Endodermal cell (in vitro differentiated cells): ENCODE measurements at regions not wholly inside any gene's neighbourhood (a gene's known extent, or its start where the extent isn't known, plus 50 kb on each side); places are given as distances from the start of the nearest gene placed in this dataset.

Experiments
- DNase-seq: peaks from one replicate; pipeline ENCODE4 v3.0.0-alpha.2; 2017
- H3K27ac ChIP-seq: 2 replicates; pipeline ENCODE4 v1.5.1; 2013; ENCODE audit warnings: mild to moderate bottlenecking, low read depth, low read length, moderate library complexity
- H3K27me3 ChIP-seq: 2 replicates; pipeline ENCODE4 v1.6.1; 2013; ENCODE audit warnings: mild to moderate bottlenecking, low read length, moderate library complexity; ENCODE audit not compliant: insufficient read depth, control insufficient read depth, poor library complexity, severe bottlenecking
- H3K36me3 ChIP-seq: 2 replicates; pipeline ENCODE4 v1.7.0; 2013; ENCODE audit warnings: mild to moderate bottlenecking, low read length, moderate library complexity; ENCODE audit not compliant: control insufficient read depth, insufficient read depth
- H3K4me1 ChIP-seq: one replicate; pipeline ENCODE4 v1.7.0; 2013; ENCODE audit warnings: low read length; ENCODE audit not compliant: control insufficient read depth, insufficient read depth
- H3K4me3 ChIP-seq: 2 replicates; pipeline ENCODE4 v1.5.1; 2013; ENCODE audit warnings: mild to moderate bottlenecking, low read length, moderate library complexity
- H3K9ac ChIP-seq: 2 replicates; pipeline ENCODE4 v1.6.1; 2013; ENCODE audit warnings: mild to moderate bottlenecking, low read length, moderate library complexity; ENCODE audit not compliant: poor library complexity, severe bottlenecking; ENCODE audit errors: extremely low read depth
- H3K9me3 ChIP-seq: 2 replicates; pipeline ENCODE4 v1.6.1; 2013; ENCODE audit warnings: mild to moderate bottlenecking, low read length, moderate library complexity; ENCODE audit not compliant: control insufficient read depth
- H3K27ac Mint-ChIP-seq: 2 replicates; pipeline ENCODE4 v1.8.0; 2020; ENCODE audit warnings: mixed read lengths
- H3K27me3 Mint-ChIP-seq: 2 replicates; pipeline ENCODE4 v1.8.0; 2021; ENCODE audit warnings: mild to moderate bottlenecking, mixed read lengths; ENCODE audit not compliant: insufficient read depth
- H3K36me3 Mint-ChIP-seq: 2 replicates; pipeline ENCODE4 v1.8.0; 2020; ENCODE audit warnings: low read depth, mixed read lengths
- H3K4me1 Mint-ChIP-seq: 2 replicates; pipeline ENCODE4 v1.8.0; 2020; ENCODE audit warnings: mixed read lengths
- H3K4me3 Mint-ChIP-seq: 2 replicates; pipeline ENCODE4 v1.8.0; 2020; ENCODE audit warnings: mild to moderate bottlenecking, moderate library complexity, mixed read lengths
- H3K9me3 Mint-ChIP-seq: 2 replicates; pipeline ENCODE4 v1.8.0; 2020; ENCODE audit warnings: mild to moderate bottlenecking, mixed read lengths
- WGBS, 2 experiments: methylation state at CpG; one replicate each; pipeline versions ENCODE4 v1.1.5 to v1.1.7; 2013; ENCODE audit warnings: missing lambda C conversion rate in 2 of 2, mixed read lengths in 1 of 2; ENCODE audit not compliant: insufficient coverage in 1 of 2, insufficient read length in 1 of 2; 5-methylcytosine and 5-hydroxymethylcytosine counted together
- TF ChIP-seq, protein P1 (sequence below): fragments of 200-600 bp; sonication (generic); conservative IDR thresholded peaks from 2 replicates; pipeline ENCODE4 v1.5.0; 2021; ENCODE audit warnings: antibody characterized with exemption, mild to moderate bottlenecking

DNA sequence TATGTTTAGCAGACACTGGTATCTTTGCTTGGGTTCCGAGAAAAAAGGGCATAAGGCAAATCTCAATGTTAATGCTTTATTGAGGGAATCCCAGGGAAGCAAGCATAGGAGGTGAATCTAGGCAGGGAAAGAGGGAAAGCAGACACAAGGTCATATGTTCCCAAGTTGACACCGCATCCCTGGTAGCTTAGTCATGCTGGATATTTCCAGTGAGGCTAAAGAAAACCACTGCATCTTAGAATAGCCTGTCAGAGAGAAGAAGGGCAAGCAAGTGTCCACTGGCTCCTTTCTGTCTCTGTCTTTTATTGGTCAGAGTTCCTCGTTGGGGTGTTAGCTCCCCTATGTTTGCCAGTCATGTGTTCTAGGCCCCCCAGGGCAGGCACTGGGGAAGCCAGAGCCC lies 104.7 kb downstream of the NKX6-1 start:
- no peaks in the 10 kb centered on the region for H3K27me3 Mint-ChIP-seq
- no peaks in the 10 kb centered on the region for H3K36me3 ChIP-seq
- no peak for DNase-seq
- H3K4me1 ChIP-seq: no peaks in the 10 kb centered on the region
- 88 to 90% methylated on average over 3 of the region's 3 CpGs for WGBS, 2 experiments
- H3K27ac Mint-ChIP-seq: no peak overlapping the region
- no peaks in the 10 kb centered on the region for H3K27me3 ChIP-seq
- H3K9ac ChIP-seq: no peak overlapping the region
- no peaks in the 10 kb centered on the region for H3K36me3 Mint-ChIP-seq
- H3K27ac ChIP-seq: no peak overlapping the region
- H3K4me3 ChIP-seq: no peak overlapping the region
- no peak overlapping the region for H3K4me3 Mint-ChIP-seq
- no peaks in the 10 kb centered on the region for H3K9me3 Mint-ChIP-seq
- H3K9me3 ChIP-seq: no peaks in the 10 kb centered on the region
- TF ChIP-seq, protein P1, sequence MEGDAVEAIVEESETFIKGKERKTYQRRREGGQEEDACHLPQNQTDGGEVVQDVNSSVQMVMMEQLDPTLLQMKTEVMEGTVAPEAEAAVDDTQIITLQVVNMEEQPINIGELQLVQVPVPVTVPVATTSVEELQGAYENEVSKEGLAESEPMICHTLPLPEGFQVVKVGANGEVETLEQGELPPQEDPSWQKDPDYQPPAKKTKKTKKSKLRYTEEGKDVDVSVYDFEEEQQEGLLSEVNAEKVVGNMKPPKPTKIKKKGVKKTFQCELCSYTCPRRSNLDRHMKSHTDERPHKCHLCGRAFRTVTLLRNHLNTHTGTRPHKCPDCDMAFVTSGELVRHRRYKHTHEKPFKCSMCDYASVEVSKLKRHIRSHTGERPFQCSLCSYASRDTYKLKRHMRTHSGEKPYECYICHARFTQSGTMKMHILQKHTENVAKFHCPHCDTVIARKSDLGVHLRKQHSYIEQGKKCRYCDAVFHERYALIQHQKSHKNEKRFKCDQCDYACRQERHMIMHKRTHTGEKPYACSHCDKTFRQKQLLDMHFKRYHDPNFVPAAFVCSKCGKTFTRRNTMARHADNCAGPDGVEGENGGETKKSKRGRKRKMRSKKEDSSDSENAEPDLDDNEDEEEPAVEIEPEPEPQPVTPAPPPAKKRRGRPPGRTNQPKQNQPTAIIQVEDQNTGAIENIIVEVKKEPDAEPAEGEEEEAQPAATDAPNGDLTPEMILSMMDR: no peak
- H3K4me1 Mint-ChIP-seq: no peaks in the 10 kb centered on the region

DNA sequence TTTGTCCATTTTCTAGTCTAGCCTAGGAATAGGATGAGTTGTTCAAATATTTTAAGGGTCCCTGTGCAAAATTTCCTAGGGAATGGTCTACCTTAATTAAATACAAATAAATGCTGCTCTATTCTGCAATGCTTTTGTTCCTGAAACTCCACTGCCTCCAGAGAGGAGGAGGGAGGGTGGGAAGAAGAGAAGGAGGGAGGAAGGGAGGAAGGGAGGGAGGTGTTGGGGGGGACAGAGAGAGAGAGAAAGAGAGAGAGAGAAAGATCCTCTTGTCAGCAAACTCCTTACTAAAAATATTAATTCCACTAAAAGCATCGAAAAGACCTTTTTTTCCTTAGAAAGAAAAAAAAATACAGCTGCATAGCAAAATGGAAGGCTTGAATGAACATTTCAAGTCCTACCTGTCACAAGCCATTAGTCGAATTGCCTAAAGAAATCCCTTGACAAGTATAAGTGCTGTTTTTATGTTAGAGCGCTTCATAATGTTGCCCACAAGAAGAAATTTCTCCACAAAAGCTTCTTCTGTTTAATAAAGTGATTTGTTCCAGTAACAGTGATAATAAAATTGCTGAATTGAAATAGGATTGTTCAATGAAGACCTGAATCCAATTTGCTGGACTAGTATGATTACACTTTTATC lies 106.0 kb downstream of the NKX6-1 start:
- Histone ChIP-seq H3K9ac (no peak overlapping the region), H3K27me3 (no peaks in the 10 kb centered on the region), H3K4me1 (no peaks in the 10 kb centered on the region), H3K36me3 (no peaks in the 10 kb centered on the region), H3K27ac (no peak overlapping the region), H3K9me3 (no peaks in the 10 kb centered on the region), H3K4me3 (no peak overlapping the region)
- TF ChIP-seq, protein P1: no peak
- H3K27me3 Mint-ChIP-seq: no peaks in the 10 kb centered on the region
- DNase-seq: no peak
- H3K4me3 Mint-ChIP-seq: no peak overlapping the region
- no peaks in the 10 kb centered on the region for H3K9me3 Mint-ChIP-seq
- no peaks in the 10 kb centered on the region for H3K36me3 Mint-ChIP-seq
- 79 to 96% methylated on average over 2 to 3 of the region's 3 CpGs for WGBS, 2 experiments
- H3K27ac Mint-ChIP-seq: no peak overlapping the region
- peaks cover 1% of the 10 kb centered on the region for H3K4me1 Mint-ChIP-seq

DNA sequence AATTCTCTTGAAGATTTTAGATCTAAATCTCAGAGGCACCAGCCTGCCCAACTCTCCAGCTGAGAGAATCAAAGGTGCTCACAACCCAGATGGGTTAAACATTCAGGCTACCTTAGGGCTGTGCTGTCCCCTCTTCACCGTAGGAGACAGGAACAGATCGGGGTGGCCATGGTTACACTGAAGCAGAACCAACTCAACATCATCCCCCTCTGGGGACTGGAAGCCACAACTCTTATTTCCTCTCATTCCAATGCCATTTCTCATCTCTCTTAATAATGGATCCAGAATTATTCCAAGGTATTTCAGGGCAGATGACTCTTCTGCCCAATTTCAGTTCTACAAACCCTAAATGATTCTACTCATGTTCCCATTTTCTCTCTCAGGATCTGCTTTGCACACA lies 109.7 kb downstream of the NKX6-1 start:
- no peak overlapping the region for H3K9ac ChIP-seq
- TF ChIP-seq, protein P1: no peak
- no peaks in the 10 kb centered on the region for H3K9me3 Mint-ChIP-seq
- H3K27ac ChIP-seq: no peak overlapping the region
- no peak overlapping the region for H3K4me3 ChIP-seq
- no peak for DNase-seq
- H3K4me1 Mint-ChIP-seq: peaks cover 29% of the 10 kb centered on the region
- H3K4me3 Mint-ChIP-seq: no peak overlapping the region
- 87% methylated on average over 2 of the region's 2 CpGs; no CpG with 5 or more reads in 1 of the 2 experiments for WGBS, 2 experiments
- H3K4me1 ChIP-seq: no peaks in the 10 kb centered on the region
- H3K36me3 ChIP-seq: no peaks in the 10 kb centered on the region
- H3K9me3 ChIP-seq: no peaks in the 10 kb centered on the region
- H3K27ac Mint-ChIP-seq: no peak overlapping the region
- H3K27me3 ChIP-seq: no peaks in the 10 kb centered on the region
- no peaks in the 10 kb centered on the region for H3K27me3 Mint-ChIP-seq
- H3K36me3 Mint-ChIP-seq: no peaks in the 10 kb centered on the region
